GM23338 (cell line): ENCODE measurements at regions not wholly inside any gene's neighbourhood (a gene's known extent, or its start where the extent isn't known, plus 50 kb on each side); places are given as distances from the start of the nearest gene placed in this dataset.
A peak's percentile ranks its signal among the peaks of the same experiment; 100 is the strongest.
"Not testable (repeated sequence)": the region's sequence is repeated elsewhere in the genome, so short reads cannot be mapped to it uniquely, and the experiment has no call there.

Experiments
- ATAC-seq: fragments of 200-7000 bp; cut with Tn5 transposase; 3 replicates; pipeline ENCODE4 v1.9.1; 2020
- DNase-seq: peaks from one replicate; pipeline ENCODE4 v3.0.0-alpha.2; 2015; ENCODE audit warnings: low spot score
- H2AFZ ChIP-seq: fragments of 200-600 bp; sonication (generic); 2 replicates; pipeline ENCODE4 v1.8.0; 2016; ENCODE audit warnings: antibody characterized with exemption, mild to moderate bottlenecking, moderate library complexity
- H3F3A ChIP-seq: fragments of 200-600 bp; sonication (generic); replicated peaks from 2 replicates; pipeline ENCODE4 v1.8.0; 2017; ENCODE audit warnings: antibody characterized with exemption, mixed run types, low read depth
- H3K27ac ChIP-seq: fragments of 200-600 bp; sonication (generic); 2 replicates; pipeline ENCODE4 v1.6.1; 2016; ENCODE audit warnings: low read depth
- H3K27me3 ChIP-seq: fragments of 200-600 bp; sonication (generic); 2 replicates; pipeline ENCODE4 v1.8.0; 2016; ENCODE audit warnings: mild to moderate bottlenecking, mixed run types, moderate library complexity; ENCODE audit not compliant: insufficient read depth
- H3K36me3 ChIP-seq: fragments of 200-600 bp; sonication (generic); 2 replicates; pipeline ENCODE4 v1.8.0; 2016; ENCODE audit warnings: mild to moderate bottlenecking; ENCODE audit not compliant: insufficient read depth
- H3K4me1 ChIP-seq: fragments of 200-600 bp; sonication (generic); 2 replicates; pipeline ENCODE4 v1.8.0; 2016; ENCODE audit warnings: mild to moderate bottlenecking, moderate library complexity; ENCODE audit not compliant: insufficient read depth
- H3K4me2 ChIP-seq: fragments of 200-600 bp; sonication (generic); 2 replicates; pipeline ENCODE4 v1.7.1; 2017; ENCODE audit warnings: mixed run types
- H3K4me3 ChIP-seq: fragments of 200-600 bp; sonication (generic); 2 replicates; pipeline ENCODE4 v1.6.1; 2016; ENCODE audit warnings: mixed run types
- H3K79me2 ChIP-seq: fragments of 200-600 bp; sonication (generic); replicated peaks from 2 replicates; pipeline ENCODE4 v1.8.0; 2017; ENCODE audit warnings: mild to moderate bottlenecking; ENCODE audit not compliant: insufficient read depth
- H3K9me2 ChIP-seq: fragments of 200-600 bp; sonication (generic); 2 replicates; pipeline ENCODE4 v1.8.0; 2017; ENCODE audit not compliant: insufficient read depth
- H4K20me1 ChIP-seq: fragments of 200-600 bp; sonication (generic); replicated peaks from 2 replicates; pipeline ENCODE4 v1.8.0; 2017; ENCODE audit warnings: mild to moderate bottlenecking; ENCODE audit not compliant: insufficient read depth
- H3K27ac Mint-ChIP-seq: 2 replicates; pipeline ENCODE4 v1.8.0; 2020; ENCODE audit warnings: inconsistent platforms, mild to moderate bottlenecking, moderate library complexity, mixed read lengths
- H3K27me3 Mint-ChIP-seq: 3 replicates; pipeline ENCODE4 v1.8.0; 2022; ENCODE audit warnings: low read depth, mild to moderate bottlenecking, moderate library complexity, mixed read lengths, inconsistent platforms; ENCODE audit not compliant: insufficient read depth, poor library complexity
- H3K36me3 Mint-ChIP-seq: 3 replicates; pipeline ENCODE4 v1.8.0; 2021; ENCODE audit warnings: low read depth, mild to moderate bottlenecking, inconsistent platforms, moderate library complexity, mixed read lengths
- H3K4me1 Mint-ChIP-seq: 3 replicates; pipeline ENCODE4 v1.8.0; 2020; ENCODE audit warnings: mild to moderate bottlenecking, inconsistent platforms, mixed read lengths
- H3K4me3 Mint-ChIP-seq: 3 replicates; pipeline ENCODE4 v1.8.0; 2021; ENCODE audit warnings: moderate library complexity, mild to moderate bottlenecking, inconsistent platforms, mixed read lengths
- H3K9me3 Mint-ChIP-seq: 3 replicates; pipeline ENCODE4 v1.8.0; 2020; ENCODE audit warnings: moderate library complexity, mild to moderate bottlenecking, inconsistent platforms, mixed read lengths
- ZNF331 ChIP-seq: fragments of 250-450 bp; sonication (Bioruptor Pico); IDR thresholded peaks from 2 replicates; pipeline ENCODE4 v1.5.0; 2020; ENCODE audit warnings: low read depth, mild to moderate bottlenecking, moderate library complexity
- TF ChIP-seq, protein P1 (sequence below), 2 experiments: fragments of 200-600 bp in 1 of 2; sonication (generic) in 1 of 2; conservative IDR thresholded peaks; 2 replicates each; pipeline versions ENCODE4 v1.5.1 to v1.6.1; 2016 to 2017; ENCODE audit warnings: antibody characterized with exemption in 2 of 2, low read depth in 2 of 2, mild to moderate bottlenecking in 2 of 2, moderate library complexity in 1 of 2
- TF ChIP-seq, protein P2 (sequence below): fragments of 250-450 bp; sonication (Bioruptor Pico); IDR thresholded peaks from 2 replicates; pipeline ENCODE4 v1.5.0; 2020; ENCODE audit warnings: mild to moderate bottlenecking, moderate library complexity

- H3K36me3 Mint-ChIP-seq: peaks cover 52% of the 10 kb centered on the region
- H3K27me3 Mint-ChIP-seq: peaks cover 11% of the 10 kb centered on the region
- H3K27ac ChIP-seq, H3K9me2 ChIP-seq, H3K4me2 ChIP-seq, ATAC-seq, H3K36me3 ChIP-seq, H2AFZ ChIP-seq, H3K27me3 ChIP-seq, DNase-seq, H4K20me1 ChIP-seq, H3K4me1 ChIP-seq, H3K27ac Mint-ChIP-seq, H3F3A ChIP-seq, H3K4me3 Mint-ChIP-seq, H3K4me3 ChIP-seq, H3K79me2 ChIP-seq: not testable (repeated sequence)
- H3K4me1 Mint-ChIP-seq: peaks cover 24% of the 10 kb centered on the region
- peaks cover 19% of the 10 kb centered on the region for H3K9me3 Mint-ChIP-seq
Observed at GRCh38 chr13:99754750-99755149, 216.8 kb downstream of the ZIC5 start.

DNA sequence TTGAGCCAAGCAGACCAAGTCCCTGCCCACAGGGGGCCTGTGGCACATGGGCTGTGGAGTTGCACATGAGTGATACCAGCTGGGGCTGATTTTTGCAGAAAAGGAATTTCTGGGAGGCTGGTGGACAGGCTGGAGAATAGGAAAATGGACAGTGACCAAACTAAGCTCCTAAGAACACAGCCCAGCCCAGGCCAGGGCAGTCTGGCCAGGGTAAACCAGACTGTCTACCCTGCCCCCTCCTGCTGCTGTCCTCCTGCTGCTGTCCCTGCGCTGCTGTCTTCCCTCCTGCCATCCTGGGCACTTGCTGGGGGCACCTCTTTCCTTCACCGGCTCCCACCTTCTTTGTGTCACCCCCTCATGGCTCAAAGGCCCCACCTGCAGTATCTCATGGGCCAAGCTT lies 219.2 kb downstream of the ZIC5 start:
- Histone ChIP-seq H4K20me1 (no peaks in the 10 kb centered on the region), H3K36me3 (peaks cover 3% of the 10 kb centered on the region; the same call in 1 of the 2 replicates), H3F3A (peaks cover 10% of the 10 kb centered on the region; the same call in 1 of the 2 replicates), H3K79me2 (no peaks in the 10 kb centered on the region), H3K27ac (no peak overlapping the region), H2AFZ (no peak overlapping the region), H3K9me2 (no peaks in the 10 kb centered on the region), H3K4me2 (no peak overlapping the region), H3K27me3 (no peaks in the 10 kb centered on the region), H3K4me3 (no peak overlapping the region), H3K4me1 (peaks cover 10% of the 10 kb centered on the region)
- no peak for DNase-seq
- H3K27ac Mint-ChIP-seq: no peak overlapping the region
- H3K36me3 Mint-ChIP-seq: peaks cover 38% of the 10 kb centered on the region
- TF ChIP-seq ZNF331 (CRISPR knock-in tag): no peak
- TF ChIP-seq, protein P1, sequence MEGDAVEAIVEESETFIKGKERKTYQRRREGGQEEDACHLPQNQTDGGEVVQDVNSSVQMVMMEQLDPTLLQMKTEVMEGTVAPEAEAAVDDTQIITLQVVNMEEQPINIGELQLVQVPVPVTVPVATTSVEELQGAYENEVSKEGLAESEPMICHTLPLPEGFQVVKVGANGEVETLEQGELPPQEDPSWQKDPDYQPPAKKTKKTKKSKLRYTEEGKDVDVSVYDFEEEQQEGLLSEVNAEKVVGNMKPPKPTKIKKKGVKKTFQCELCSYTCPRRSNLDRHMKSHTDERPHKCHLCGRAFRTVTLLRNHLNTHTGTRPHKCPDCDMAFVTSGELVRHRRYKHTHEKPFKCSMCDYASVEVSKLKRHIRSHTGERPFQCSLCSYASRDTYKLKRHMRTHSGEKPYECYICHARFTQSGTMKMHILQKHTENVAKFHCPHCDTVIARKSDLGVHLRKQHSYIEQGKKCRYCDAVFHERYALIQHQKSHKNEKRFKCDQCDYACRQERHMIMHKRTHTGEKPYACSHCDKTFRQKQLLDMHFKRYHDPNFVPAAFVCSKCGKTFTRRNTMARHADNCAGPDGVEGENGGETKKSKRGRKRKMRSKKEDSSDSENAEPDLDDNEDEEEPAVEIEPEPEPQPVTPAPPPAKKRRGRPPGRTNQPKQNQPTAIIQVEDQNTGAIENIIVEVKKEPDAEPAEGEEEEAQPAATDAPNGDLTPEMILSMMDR (conservative IDR thresholded peaks at IDR 0.05; ENCODE audit: low read depth in 2 of 2): peak in 1 of 2 experiments; percentile 21; a peak in 1 of 4 replicates
- peaks cover 10% of the 10 kb centered on the region for H3K27me3 Mint-ChIP-seq
- H3K4me3 Mint-ChIP-seq: no peak overlapping the region
- H3K9me3 Mint-ChIP-seq: peaks cover 4% of the 10 kb centered on the region
- no peak for ATAC-seq
- H3K4me1 Mint-ChIP-seq: peaks cover 27% of the 10 kb centered on the region

DNA sequence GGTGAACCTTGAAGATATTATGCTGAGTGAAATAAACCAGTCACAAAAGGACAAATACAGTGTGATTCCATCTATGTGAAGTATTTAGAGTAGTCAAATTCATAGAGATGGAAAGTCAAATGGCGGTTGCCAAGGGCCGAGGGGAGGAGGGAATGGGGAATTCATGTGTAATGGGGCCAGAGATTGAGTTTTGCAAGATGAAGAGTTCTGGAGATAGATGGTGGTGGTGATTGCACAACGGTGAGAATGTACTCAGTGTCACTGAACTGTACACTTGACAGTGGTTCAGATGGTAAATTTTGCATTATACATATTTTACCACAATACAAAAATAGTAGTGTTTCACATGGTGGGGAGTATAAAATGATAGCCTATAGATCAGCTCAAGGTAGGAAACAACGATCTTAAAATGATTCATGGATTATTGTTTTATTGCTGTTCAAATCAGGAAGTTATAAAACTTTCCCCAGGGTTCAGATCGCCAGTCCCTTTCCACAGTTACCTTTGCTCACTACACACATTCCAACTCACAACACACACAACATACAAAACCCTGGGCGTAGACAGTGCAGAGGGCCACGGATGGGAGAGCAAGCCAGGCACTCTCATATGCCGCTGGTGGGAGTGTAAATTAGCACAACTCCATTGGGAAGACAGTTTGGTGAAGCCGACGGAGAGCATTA lies 219.9 kb downstream of the ZIC5 start:
- no peak overlapping the region for H3K27ac ChIP-seq
- Mint-ChIP-seq H3K4me1 (peaks cover 33% of the 10 kb centered on the region), H3K36me3 (peaks cover 34% of the 10 kb centered on the region), H3K27ac (no peak overlapping the region), H3K4me3 (no peak overlapping the region), H3K27me3 (peaks cover 10% of the 10 kb centered on the region), H3K9me3 (peaks cover 4% of the 10 kb centered on the region)
- peaks cover 14% of the 10 kb centered on the region for H3K4me1 ChIP-seq
- H4K20me1 ChIP-seq: no peaks in the 10 kb centered on the region
- no peaks in the 10 kb centered on the region for H3K27me3 ChIP-seq
- H3K36me3 ChIP-seq: peaks cover 3% of the 10 kb centered on the region; the same call in 1 of the 2 replicates
- H3K4me3 ChIP-seq: no peak overlapping the region
- H3K9me2 ChIP-seq: no peaks in the 10 kb centered on the region
- DNase-seq: no peak
- no peak overlapping the region for H2AFZ ChIP-seq
- H3K4me2 ChIP-seq: no peak overlapping the region
- TF ChIP-seq, protein P2, sequence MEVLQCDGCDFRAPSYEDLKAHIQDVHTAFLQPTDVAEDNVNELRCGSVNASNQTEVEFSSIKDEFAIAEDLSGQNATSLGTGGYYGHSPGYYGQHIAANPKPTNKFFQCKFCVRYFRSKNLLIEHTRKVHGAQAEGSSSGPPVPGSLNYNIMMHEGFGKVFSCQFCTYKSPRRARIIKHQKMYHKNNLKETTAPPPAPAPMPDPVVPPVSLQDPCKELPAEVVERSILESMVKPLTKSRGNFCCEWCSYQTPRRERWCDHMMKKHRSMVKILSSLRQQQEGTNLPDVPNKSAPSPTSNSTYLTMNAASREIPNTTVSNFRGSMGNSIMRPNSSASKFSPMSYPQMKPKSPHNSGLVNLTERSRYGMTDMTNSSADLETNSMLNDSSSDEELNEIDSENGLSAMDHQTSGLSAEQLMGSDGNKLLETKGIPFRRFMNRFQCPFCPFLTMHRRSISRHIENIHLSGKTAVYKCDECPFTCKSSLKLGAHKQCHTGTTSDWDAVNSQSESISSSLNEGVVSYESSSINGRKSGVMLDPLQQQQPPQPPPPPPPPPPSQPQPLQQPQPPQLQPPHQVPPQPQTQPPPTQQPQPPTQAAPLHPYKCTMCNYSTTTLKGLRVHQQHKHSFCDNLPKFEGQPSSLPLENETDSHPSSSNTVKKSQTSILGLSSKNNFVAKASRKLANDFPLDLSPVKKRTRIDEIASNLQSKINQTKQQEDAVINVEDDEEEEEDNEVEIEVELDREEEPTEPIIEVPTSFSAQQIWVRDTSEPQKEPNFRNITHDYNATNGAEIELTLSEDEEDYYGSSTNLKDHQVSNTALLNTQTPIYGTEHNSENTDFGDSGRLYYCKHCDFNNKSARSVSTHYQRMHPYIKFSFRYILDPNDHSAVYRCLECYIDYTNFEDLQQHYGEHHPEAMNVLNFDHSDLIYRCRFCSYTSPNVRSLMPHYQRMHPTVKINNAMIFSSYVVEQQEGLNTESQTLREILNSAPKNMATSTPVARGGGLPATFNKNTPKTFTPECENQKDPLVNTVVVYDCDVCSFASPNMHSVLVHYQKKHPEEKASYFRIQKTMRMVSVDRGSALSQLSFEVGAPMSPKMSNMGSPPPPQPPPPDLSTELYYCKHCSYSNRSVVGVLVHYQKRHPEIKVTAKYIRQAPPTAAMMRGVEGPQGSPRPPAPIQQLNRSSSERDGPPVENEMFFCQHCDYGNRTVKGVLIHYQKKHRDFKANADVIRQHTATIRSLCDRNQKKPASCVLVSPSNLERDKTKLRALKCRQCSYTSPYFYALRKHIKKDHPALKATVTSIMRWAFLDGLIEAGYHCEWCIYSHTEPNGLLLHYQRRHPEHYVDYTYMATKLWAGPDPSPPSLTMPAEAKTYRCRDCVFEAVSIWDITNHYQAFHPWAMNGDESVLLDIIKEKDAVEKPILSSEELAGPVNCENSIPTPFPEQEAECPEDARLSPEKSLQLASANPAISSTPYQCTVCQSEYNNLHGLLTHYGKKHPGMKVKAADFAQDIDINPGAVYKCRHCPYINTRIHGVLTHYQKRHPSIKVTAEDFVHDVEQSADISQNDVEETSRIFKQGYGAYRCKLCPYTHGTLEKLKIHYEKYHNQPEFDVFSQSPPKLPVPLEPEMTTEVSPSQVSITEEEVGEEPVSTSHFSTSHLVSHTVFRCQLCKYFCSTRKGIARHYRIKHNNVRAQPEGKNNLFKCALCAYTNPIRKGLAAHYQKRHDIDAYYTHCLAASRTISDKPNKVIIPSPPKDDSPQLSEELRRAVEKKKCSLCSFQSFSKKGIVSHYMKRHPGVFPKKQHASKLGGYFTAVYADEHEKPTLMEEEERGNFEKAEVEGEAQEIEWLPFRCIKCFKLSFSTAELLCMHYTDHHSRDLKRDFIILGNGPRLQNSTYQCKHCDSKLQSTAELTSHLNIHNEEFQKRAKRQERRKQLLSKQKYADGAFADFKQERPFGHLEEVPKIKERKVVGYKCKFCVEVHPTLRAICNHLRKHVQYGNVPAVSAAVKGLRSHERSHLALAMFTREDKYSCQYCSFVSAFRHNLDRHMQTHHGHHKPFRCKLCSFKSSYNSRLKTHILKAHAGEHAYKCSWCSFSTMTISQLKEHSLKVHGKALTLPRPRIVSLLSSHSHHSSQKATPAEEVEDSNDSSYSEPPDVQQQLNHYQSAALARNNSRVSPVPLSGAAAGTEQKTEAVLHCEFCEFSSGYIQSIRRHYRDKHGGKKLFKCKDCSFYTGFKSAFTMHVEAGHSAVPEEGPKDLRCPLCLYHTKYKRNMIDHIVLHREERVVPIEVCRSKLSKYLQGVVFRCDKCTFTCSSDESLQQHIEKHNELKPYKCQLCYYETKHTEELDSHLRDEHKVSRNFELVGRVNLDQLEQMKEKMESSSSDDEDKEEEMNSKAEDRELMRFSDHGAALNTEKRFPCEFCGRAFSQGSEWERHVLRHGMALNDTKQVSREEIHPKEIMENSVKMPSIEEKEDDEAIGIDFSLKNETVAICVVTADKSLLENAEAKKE (CRISPR knock-in tag): no peak
- no peak for ATAC-seq
- no peaks in the 10 kb centered on the region for H3K79me2 ChIP-seq
- peaks cover 14% of the 10 kb centered on the region; the same call in 1 of the 2 replicates for H3F3A ChIP-seq
